Peyer's patch (tissue), 4 donors: ENCODE measurements at regions not wholly inside any gene's neighbourhood (a gene's known extent, or its start where the extent isn't known, plus 50 kb on each side); places are given as distances from the start of the nearest gene placed in this dataset.

Experiments
- DNase-seq, 3 donors: peaks; one replicate each; pipeline ENCODE4 v3.0.0-alpha.2; 2017 to 2019
- H3K27ac ChIP-seq, 4 donors: fragments of 200-600 bp; sonication (generic); one replicate each; pipeline ENCODE4 v1.5.1; 2016 to 2019
- H3K27me3 ChIP-seq, 2 donors: fragments of 200-600 bp; sonication (generic); one replicate each; pipeline ENCODE4 v1.5.1; 2019
- H3K36me3 ChIP-seq, 3 donors: fragments of 200-600 bp; sonication (generic); one replicate each; pipeline ENCODE4 v1.5.1; 2016 to 2019
- H3K4me1 ChIP-seq, 4 donors: fragments of 200-600 bp; sonication (generic); one replicate each; pipeline ENCODE4 v1.5.1; 2016 to 2019
- H3K4me3 ChIP-seq, 4 donors: fragments of 200-600 bp; sonication (generic); 1 replicate in 3 of 4; 2 replicates in 1 of 4; pipeline ENCODE4 v1.5.1; 2016 to 2019; ENCODE audit warnings: mild to moderate bottlenecking in 1 of 4
- H3K9me3 ChIP-seq, 4 donors: fragments of 200-600 bp; sonication (generic); one replicate each; pipeline ENCODE4 v1.5.1; 2016 to 2019; ENCODE audit warnings: mild to moderate bottlenecking in 1 of 4
- POLR2A ChIP-seq, 2 donors: fragments of 450-650 bp; IDR thresholded peaks; one replicate each; pipeline ENCODE4 v1.5.1; 2017; ENCODE audit warnings: antibody characterized with exemption in 2 of 2, mild to moderate bottlenecking in 2 of 2, moderate library complexity in 2 of 2
- TF ChIP-seq, protein P1 (sequence below), 6 experiments: fragments of 450-650 bp in 4 of 6; fragments of 200-600 bp in 2 of 6; sonication (generic) in 1 of 6; IDR thresholded peaks; one replicate each; pipeline ENCODE4 v1.5.1; 2017 to 2019; ENCODE audit warnings: antibody characterized with exemption in 6 of 6, mild to moderate bottlenecking in 3 of 6, moderate library complexity in 1 of 6

DNA sequence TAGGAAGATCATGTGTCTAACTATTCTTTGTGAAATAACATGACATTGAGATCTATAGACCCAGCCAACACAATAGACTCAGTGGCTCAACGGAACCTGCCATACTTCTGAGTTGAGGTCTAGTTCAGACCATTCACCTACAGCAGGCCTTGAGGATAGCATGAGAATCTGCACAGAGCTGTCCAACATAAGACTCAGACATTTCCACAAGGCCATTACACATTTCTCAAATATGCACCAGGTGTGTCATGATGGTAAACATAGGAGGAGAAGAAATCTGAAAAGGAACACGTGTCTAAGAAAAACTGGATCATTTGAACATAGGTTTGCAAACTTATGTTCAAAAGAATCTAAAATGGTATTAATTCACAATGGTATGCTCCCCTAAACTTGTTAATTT, 421.4 kb downstream of the SLITRK6 start:
- Histone ChIP-seq H3K27ac (no peak overlapping the region), H3K27me3 (no peaks in the 10 kb centered on the region), H3K36me3 (no peaks in the 10 kb centered on the region), H3K9me3 (no peaks in the 10 kb centered on the region), H3K4me1 (no peaks in the 10 kb centered on the region), H3K4me3 (no peak overlapping the region)
- TF ChIP-seq, protein P1, sequence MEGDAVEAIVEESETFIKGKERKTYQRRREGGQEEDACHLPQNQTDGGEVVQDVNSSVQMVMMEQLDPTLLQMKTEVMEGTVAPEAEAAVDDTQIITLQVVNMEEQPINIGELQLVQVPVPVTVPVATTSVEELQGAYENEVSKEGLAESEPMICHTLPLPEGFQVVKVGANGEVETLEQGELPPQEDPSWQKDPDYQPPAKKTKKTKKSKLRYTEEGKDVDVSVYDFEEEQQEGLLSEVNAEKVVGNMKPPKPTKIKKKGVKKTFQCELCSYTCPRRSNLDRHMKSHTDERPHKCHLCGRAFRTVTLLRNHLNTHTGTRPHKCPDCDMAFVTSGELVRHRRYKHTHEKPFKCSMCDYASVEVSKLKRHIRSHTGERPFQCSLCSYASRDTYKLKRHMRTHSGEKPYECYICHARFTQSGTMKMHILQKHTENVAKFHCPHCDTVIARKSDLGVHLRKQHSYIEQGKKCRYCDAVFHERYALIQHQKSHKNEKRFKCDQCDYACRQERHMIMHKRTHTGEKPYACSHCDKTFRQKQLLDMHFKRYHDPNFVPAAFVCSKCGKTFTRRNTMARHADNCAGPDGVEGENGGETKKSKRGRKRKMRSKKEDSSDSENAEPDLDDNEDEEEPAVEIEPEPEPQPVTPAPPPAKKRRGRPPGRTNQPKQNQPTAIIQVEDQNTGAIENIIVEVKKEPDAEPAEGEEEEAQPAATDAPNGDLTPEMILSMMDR (IDR thresholded peaks at IDR 0.05): no peak
- no peak for TF ChIP-seq POLR2A (IDR thresholded peaks at IDR 0.05)
- no peak for DNase-seq

DNA sequence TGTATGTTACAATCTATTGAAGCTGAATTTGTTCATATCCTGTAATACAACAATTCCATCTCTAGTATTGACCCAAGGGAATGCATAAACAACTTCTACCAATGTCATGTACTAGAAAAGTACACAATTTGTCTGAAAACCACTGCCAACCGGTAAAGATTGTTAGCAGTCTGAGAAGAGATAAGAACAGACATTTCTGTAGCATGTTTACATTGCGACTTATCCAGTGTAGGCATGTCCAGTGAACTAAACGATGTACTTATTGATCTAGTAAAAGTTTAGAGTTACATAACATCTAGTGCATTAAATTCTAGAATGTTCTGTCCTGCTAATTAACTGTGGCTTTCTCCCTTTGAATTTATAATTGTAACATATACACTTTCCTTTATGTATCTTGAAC, 425.9 kb downstream of the SLITRK6 start:
- Histone ChIP-seq H3K27me3 (no peaks in the 10 kb centered on the region), H3K36me3 (no peaks in the 10 kb centered on the region), H3K4me1 (no peaks in the 10 kb centered on the region), H3K27ac (no peak overlapping the region), H3K4me3 (no peak overlapping the region), H3K9me3 (no peaks in the 10 kb centered on the region)
- no peak for DNase-seq
- TF ChIP-seq, protein P1 (IDR thresholded peaks at IDR 0.05): no peak
- no peak for TF ChIP-seq POLR2A (IDR thresholded peaks at IDR 0.05)

DNA sequence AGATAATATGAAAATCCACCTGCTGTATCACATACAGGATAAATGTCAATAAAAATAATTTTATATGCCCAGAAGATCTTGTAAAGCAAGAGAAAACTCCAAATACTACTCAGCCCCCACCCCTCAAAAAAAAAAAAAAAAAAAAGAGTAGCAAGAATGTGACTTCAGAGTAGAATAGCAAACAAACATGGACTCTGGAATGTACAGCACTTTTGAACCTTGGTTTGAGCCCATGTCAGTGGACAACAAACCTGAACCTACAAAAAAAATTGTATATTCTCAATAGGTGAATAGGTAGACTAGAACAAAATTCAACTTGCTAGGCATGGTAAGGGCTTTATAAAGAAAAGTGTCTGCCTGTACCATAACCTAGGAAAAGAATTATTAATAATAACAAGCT, 428.0 kb downstream of the SLITRK6 start:
- no peaks in the 10 kb centered on the region for H3K4me1 ChIP-seq
- TF ChIP-seq POLR2A (IDR thresholded peaks at IDR 0.05): no peak
- TF ChIP-seq, protein P1 (IDR thresholded peaks at IDR 0.05): no peak
- DNase-seq: no peak

DNA sequence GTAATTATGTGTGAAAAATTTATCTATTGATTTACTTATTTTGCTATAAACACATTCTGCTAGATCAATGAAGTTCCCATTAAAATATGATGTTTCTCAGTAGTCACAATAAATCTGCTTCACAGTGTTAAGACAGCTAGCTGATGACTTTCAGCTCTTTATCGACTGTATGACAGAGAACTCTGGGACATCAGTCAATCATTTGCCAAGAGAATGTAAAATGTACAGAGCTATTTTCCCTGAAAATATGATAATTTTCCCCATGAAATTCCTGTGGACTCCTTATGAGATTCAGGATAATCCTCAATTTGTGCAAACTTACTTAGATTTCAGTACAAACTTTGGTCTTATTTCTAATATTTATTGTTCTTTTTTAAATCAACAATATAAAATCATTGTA, 430.5 kb downstream of the SLITRK6 start:
- TF ChIP-seq, protein P1 (IDR thresholded peaks at IDR 0.05): no peak
- no peak for DNase-seq
- Histone ChIP-seq H3K36me3 (no peaks in the 10 kb centered on the region), H3K27ac (no peak overlapping the region), H3K4me1 (no peaks in the 10 kb centered on the region), H3K4me3 (no peak overlapping the region), H3K27me3 (no peaks in the 10 kb centered on the region), H3K9me3 (no peaks in the 10 kb centered on the region)

More for the DNA sequence above, 428.0 kb downstream of the SLITRK6 start:
- Histone ChIP-seq H3K27ac (no peak overlapping the region), H3K36me3 (no peaks in the 10 kb centered on the region), H3K9me3 (no peaks in the 10 kb centered on the region), H3K4me3 (no peak overlapping the region), H3K27me3 (no peaks in the 10 kb centered on the region)

DNA sequence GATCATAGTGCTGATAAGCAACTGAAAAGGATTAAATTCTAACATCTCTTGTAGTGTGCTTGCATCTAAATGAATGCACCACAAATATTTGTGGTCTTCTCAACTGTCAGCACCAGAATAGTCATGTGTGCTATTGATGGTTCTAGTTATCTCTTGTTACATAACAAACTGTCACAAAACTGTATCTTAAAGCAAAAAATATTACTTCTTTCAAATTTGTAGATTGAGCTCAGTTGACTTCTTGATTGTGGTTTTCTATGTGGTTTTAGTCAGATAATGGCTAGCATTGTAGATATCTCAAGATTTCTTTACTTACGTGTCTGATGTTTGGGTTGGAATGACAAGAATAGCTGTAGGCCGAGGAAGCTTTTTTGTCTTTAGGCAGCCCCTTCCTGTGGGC, 431.3 kb downstream of the SLITRK6 start:
- no peaks in the 10 kb centered on the region for H3K4me1 ChIP-seq
- TF ChIP-seq, protein P1 (IDR thresholded peaks at IDR 0.05): no peak
- no peak for TF ChIP-seq POLR2A (IDR thresholded peaks at IDR 0.05)
- H3K9me3 ChIP-seq: no peaks in the 10 kb centered on the region
- H3K36me3 ChIP-seq: no peaks in the 10 kb centered on the region
- H3K27me3 ChIP-seq: no peaks in the 10 kb centered on the region
- no peak overlapping the region for H3K27ac ChIP-seq
- H3K4me3 ChIP-seq: no peak overlapping the region
- DNase-seq: no peak

DNA sequence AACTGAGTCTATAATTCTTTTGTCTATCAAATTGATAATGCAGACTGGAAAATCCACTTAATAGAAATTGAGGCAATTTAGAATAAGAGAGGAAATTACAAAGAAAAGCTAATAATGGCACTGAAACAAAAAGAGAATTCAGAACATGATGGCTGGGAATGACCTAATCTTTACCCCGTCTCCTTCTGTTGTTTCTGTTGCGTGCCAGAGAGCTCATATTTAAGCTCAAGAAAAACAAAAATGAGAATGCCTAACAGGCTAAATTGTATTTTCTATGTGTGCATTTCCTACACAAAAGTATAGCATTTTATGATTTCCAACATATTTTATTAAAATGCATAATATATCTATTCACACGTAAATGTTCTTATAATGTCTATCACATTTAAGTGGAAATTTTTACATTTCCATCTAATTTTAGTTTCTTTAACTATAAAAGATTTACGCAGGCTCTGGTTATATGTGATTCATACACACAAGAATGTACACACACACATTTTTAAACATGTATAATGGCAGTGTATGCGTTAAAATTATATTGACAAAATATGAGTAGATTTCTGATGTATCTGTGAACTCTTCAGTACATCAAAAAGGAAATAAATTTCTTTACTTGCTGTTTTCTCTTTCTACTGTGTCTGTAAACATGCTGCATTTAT, 432.3 kb downstream of the SLITRK6 start:
- no peaks in the 10 kb centered on the region for H3K27me3 ChIP-seq
- TF ChIP-seq, protein P1 (IDR thresholded peaks at IDR 0.05): no peak
- no peak for TF ChIP-seq POLR2A (IDR thresholded peaks at IDR 0.05)
- H3K4me1 ChIP-seq: no peaks in the 10 kb centered on the region
- no peak overlapping the region for H3K27ac ChIP-seq
- H3K36me3 ChIP-seq: no peaks in the 10 kb centered on the region
- H3K4me3 ChIP-seq: no peak overlapping the region
- no peaks in the 10 kb centered on the region for H3K9me3 ChIP-seq
- no peak for DNase-seq
